ENCODE measurements at regions not wholly inside any gene's neighbourhood (a gene's known extent, or its start where the extent isn't known, plus 50 kb on each side); places are given as distances from the start of the nearest gene placed in this dataset.

GRCh38 chr10:54866666-54867065 lies 65.6 kb upstream of the PCDH15 start:
- no peak for TF ChIP-seq CTCF (IDR thresholded peaks at IDR 0.05; ENCODE audit: low read length, missing control alignments)
- H3K4me3 ChIP-seq (replicated peaks; ENCODE audit: low read depth, low read length): no peak overlapping the region

GRCh38 chr10:54854843-54855242 lies 53.8 kb upstream of the PCDH15 start:
- H3K4me3 ChIP-seq (replicated peaks; ENCODE audit: low read depth, low read length): no peak overlapping the region
- no peak for DNase-seq (ENCODE audit: low read depth)
- no peak for TF ChIP-seq CTCF (IDR thresholded peaks at IDR 0.05; ENCODE audit: low read length, missing control alignments)

More at GRCh38 chr10:54866666-54867065, 65.6 kb upstream of the PCDH15 start:
- no peak for DNase-seq (ENCODE audit: low read depth)

GRCh38 chr10:54854389-54854788 lies 53.4 kb upstream of the PCDH15 start:
- TF ChIP-seq CTCF (IDR thresholded peaks at IDR 0.05; ENCODE audit: low read length, missing control alignments): no peak
- no peak for DNase-seq (ENCODE audit: low read depth)
- no peak overlapping the region for H3K4me3 ChIP-seq (replicated peaks; ENCODE audit: low read depth, low read length)

GRCh38 chr10:54853883-54854282 lies 52.9 kb upstream of the PCDH15 start:
- no peak overlapping the region for H3K4me3 ChIP-seq (replicated peaks; ENCODE audit: low read depth, low read length)
- no peak for DNase-seq (ENCODE audit: low read depth)
- no peak for TF ChIP-seq CTCF (IDR thresholded peaks at IDR 0.05; ENCODE audit: low read length, missing control alignments)

Measured in fibroblast of pulmonary artery (primary cell).